ENCODE measurements at regions not wholly inside any gene's neighbourhood (a gene's known extent, or its start where the extent isn't known, plus 50 kb on each side); places are given as distances from the start of the nearest gene placed in this dataset.

GRCh38 chr1:199549421-199549820 lies 478.1 kb upstream of the NR5A2 start:
- ATAC-seq (ENCODE audit: insufficient read depth, low FRiP score), result no peak
- WGBS, 2 donors, result 66 to 71% methylated on average over 2 of the region's 2 CpGs
- no peak for DNase-seq
- Histone ChIP-seq H3K4me1 (ENCODE audit: control insufficient read depth in 5 of 5, insufficient read depth in 5 of 5, low read length in 5 of 5) (peaks cover 0 to 3% (median 0%) of the 10 kb centered on the region in 5 donors), H3K27ac (ENCODE audit: low read depth in 1 of 2, low read length in 1 of 2) (no peak overlapping the region), H3K9me3 (ENCODE audit: control insufficient read depth in 4 of 4, insufficient read depth in 3 of 4, low read length in 3 of 4) (no peaks in the 10 kb centered on the region), H3K4me3 (no peak overlapping the region), H3K27me3 (ENCODE audit: control insufficient read depth in 3 of 3, insufficient read depth in 3 of 3, low read length in 2 of 3) (no peaks in the 10 kb centered on the region), H3K9ac (ENCODE audit: insufficient read depth in 1 of 2, low read length in 2 of 2) (no peak overlapping the region), H3K36me3 (ENCODE audit: control insufficient read depth in 4 of 4, insufficient read depth in 4 of 4, low read length in 4 of 4) (no peaks in the 10 kb centered on the region)
- TF ChIP-seq, protein P1, sequence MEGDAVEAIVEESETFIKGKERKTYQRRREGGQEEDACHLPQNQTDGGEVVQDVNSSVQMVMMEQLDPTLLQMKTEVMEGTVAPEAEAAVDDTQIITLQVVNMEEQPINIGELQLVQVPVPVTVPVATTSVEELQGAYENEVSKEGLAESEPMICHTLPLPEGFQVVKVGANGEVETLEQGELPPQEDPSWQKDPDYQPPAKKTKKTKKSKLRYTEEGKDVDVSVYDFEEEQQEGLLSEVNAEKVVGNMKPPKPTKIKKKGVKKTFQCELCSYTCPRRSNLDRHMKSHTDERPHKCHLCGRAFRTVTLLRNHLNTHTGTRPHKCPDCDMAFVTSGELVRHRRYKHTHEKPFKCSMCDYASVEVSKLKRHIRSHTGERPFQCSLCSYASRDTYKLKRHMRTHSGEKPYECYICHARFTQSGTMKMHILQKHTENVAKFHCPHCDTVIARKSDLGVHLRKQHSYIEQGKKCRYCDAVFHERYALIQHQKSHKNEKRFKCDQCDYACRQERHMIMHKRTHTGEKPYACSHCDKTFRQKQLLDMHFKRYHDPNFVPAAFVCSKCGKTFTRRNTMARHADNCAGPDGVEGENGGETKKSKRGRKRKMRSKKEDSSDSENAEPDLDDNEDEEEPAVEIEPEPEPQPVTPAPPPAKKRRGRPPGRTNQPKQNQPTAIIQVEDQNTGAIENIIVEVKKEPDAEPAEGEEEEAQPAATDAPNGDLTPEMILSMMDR (IDR thresholded peaks at IDR 0.05; ENCODE audit: control extremely low read depth, extremely low read depth), result no peak

DNA sequence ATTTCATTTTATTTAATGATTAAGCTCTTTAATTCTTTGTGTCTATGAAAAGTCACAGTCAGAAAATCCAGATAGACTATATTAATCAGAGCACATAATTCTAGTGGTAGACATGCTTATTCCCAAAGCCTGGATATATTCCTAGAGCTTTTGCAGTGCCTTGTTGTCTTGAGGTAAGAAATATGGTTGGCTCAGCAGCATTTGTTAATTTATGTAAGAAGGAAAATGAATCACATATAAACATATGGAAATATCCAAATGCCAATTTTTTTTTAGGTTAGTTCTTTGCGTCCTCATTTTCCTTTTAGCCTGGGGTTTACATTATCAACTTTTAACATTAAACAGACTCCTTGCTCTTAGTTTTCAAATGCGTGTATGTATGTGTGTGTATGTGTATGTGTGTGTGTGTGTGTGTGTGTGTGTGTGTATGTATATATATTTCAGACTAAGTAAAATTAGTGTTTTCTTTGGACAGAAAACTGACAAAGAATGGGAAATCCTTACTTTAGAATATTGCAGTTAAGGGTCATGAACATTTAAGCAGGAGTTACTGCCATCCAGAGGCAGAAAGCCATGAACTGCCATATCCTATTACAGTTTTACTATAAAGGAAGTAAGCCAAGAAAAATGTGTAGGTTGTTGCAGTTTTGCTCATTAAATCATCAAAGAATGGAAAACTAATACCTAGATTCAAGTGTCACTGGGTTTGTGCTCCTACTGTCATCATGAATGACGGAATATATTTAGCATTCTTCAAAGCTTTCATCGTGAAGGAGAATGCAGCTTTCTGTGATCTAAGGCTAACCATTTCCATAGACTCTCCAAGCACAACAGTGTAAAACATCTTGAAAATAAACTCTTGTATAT lies 477.1 kb upstream of the NR5A2 start:
- Histone ChIP-seq H3K4me1 (ENCODE audit: control insufficient read depth in 5 of 5, insufficient read depth in 5 of 5, low read length in 5 of 5) (peaks cover 0 to 3% (median 0%) of the 10 kb centered on the region in 5 donors), H3K36me3 (ENCODE audit: control insufficient read depth in 4 of 4, insufficient read depth in 4 of 4, low read length in 4 of 4) (no peaks in the 10 kb centered on the region), H3K4me3 (no peak overlapping the region), H3K9me3 (ENCODE audit: control insufficient read depth in 4 of 4, insufficient read depth in 3 of 4, low read length in 3 of 4) (no peaks in the 10 kb centered on the region), H3K27ac (ENCODE audit: low read depth in 1 of 2, low read length in 1 of 2) (no peak overlapping the region), H3K9ac (ENCODE audit: insufficient read depth in 1 of 2, low read length in 2 of 2) (no peak overlapping the region), H3K27me3 (ENCODE audit: control insufficient read depth in 3 of 3, insufficient read depth in 3 of 3, low read length in 2 of 3) (no peaks in the 10 kb centered on the region)
- ATAC-seq (ENCODE audit: insufficient read depth, low FRiP score) (no peak), DNase-seq (peak in 2 of 3 donors; percentile 45 to 65)
- WGBS, 2 donors, result 83 to 88% methylated on average over 4 of the region's 4 CpGs
- TF ChIP-seq, protein P1 (IDR thresholded peaks at IDR 0.05; ENCODE audit: control extremely low read depth, extremely low read depth), result no peak

- Histone ChIP-seq H3K27me3 (ENCODE audit: control insufficient read depth in 3 of 3, insufficient read depth in 3 of 3, low read length in 2 of 3) (no peaks in the 10 kb centered on the region), H3K4me3 (no peak overlapping the region), H3K9ac (ENCODE audit: insufficient read depth in 1 of 2, low read length in 2 of 2) (no peak overlapping the region), H3K9me3 (ENCODE audit: control insufficient read depth in 4 of 4, insufficient read depth in 3 of 4, low read length in 3 of 4) (no peaks in the 10 kb centered on the region), H3K36me3 (ENCODE audit: control insufficient read depth in 4 of 4, insufficient read depth in 4 of 4, low read length in 4 of 4) (no peaks in the 10 kb centered on the region), H3K4me1 (ENCODE audit: control insufficient read depth in 5 of 5, insufficient read depth in 5 of 5, low read length in 5 of 5) (peaks cover 0 to 3% (median 0%) of the 10 kb centered on the region in 5 donors), H3K27ac (ENCODE audit: low read depth in 1 of 2, low read length in 1 of 2) (no peak overlapping the region)
- 47% methylated on average over 4 of the region's 4 CpGs for WGBS, 2 donors
- ATAC-seq (ENCODE audit: insufficient read depth, low FRiP score) (no peak), DNase-seq (peak; percentile 43 to 87 (median 80))
- TF ChIP-seq, protein P1 (IDR thresholded peaks at IDR 0.05; ENCODE audit: control extremely low read depth, extremely low read depth), result peak; percentile 22
These were observed 475.4 kb upstream of the NR5A2 start for GRCh38 chr1:199551967-199552565.

All from lung (tissue), 11 donors.